H1 (cell line): ENCODE measurements at regions not wholly inside any gene's neighbourhood (a gene's known extent, or its start where the extent isn't known, plus 50 kb on each side); places are given as distances from the start of the nearest gene placed in this dataset.

Source experiments
- CTCF ChIA-PET: fragments of 300-600 bp; sonication (Branson Sonifier 250); formaldehyde crosslinking; loops from one replicate; lab custom pipeline; 2021; ENCODE audit not compliant: partially characterized antibody; lab: Charles Lee
- POLR2A ChIA-PET: fragments of 300-600 bp; sonication (Branson Sonifier 250); formaldehyde crosslinking; loops from one replicate; lab custom pipeline; 2021; ENCODE audit warnings: inconsistent platforms; ENCODE audit not compliant: partially characterized antibody; lab: Charles Lee
- DNase-seq, 2 experiments: peaks; one replicate each; pipeline versions ENCODE4 v3.0.0 to v3.0.0-alpha.2; 2010 to 2022; ENCODE audit warnings: low spot score in 2 of 2, low read depth in 1 of 2, mixed read lengths in 1 of 2
- FAIRE-seq: peaks from 2 replicates; lab custom pipeline; 2011; peaks lifted over from hg19 to GRCh38; lab: Jason Lieb, UNC
- H2AFZ ChIP-seq: 2 replicates; pipeline ENCODE4 v1.8.1; 2012; ENCODE audit warnings: low read length, inconsistent platforms
- H2AK5ac ChIP-seq: 2 replicates; pipeline ENCODE4 v1.6.1; 2013; ENCODE audit warnings: low read depth, low read length
- H2BK120ac ChIP-seq: replicated peaks from 2 replicates; pipeline ENCODE3; 2013; ENCODE audit warnings: low read depth, low read length, inconsistent platforms
- H2BK12ac ChIP-seq: 2 replicates; pipeline ENCODE4 v1.6.1; 2013; ENCODE audit warnings: low read depth, low read length
- H2BK15ac ChIP-seq: 2 replicates; pipeline ENCODE4 v1.6.1; 2013; ENCODE audit warnings: low read length
- H2BK20ac ChIP-seq: 2 replicates; pipeline ENCODE4 v1.6.1; 2013; ENCODE audit warnings: low read length
- H2BK5ac ChIP-seq: 2 replicates; pipeline ENCODE4 v1.6.1; 2013; ENCODE audit warnings: low read depth, low read length
- H3K14ac ChIP-seq: 2 replicates; pipeline ENCODE4 v1.6.1; 2013; ENCODE audit warnings: inconsistent platforms; ENCODE audit not compliant: insufficient read length
- H3K18ac ChIP-seq: 2 replicates; pipeline ENCODE4 v1.6.1; 2013; ENCODE audit warnings: low read length; ENCODE audit errors: extremely low read depth
- H3K23ac ChIP-seq: 2 replicates; pipeline ENCODE4 v1.6.1; 2013; ENCODE audit warnings: inconsistent platforms; ENCODE audit not compliant: insufficient read length
- H3K23me2 ChIP-seq: 2 replicates; pipeline ENCODE4 v1.6.1; 2013; ENCODE audit warnings: low read depth, low read length
- H3K27ac ChIP-seq: 2 replicates; pipeline ENCODE4 v1.6.1; 2011; ENCODE audit warnings: low read depth, low read length, inconsistent platforms
- H3K27me3 ChIP-seq, 4 experiments: replicated peaks in 1 of 4; 1 replicate in 1 of 4; 2 replicates in 3 of 4; pipeline versions ENCODE4 v1.6.1 to v1.8.1; 2011 to 2013; ENCODE audit warnings: low read length in 3 of 4, mild to moderate bottlenecking in 3 of 4, inconsistent platforms in 2 of 4, mixed read lengths in 2 of 4, moderate library complexity in 1 of 4; ENCODE audit not compliant: control insufficient read depth in 3 of 4, insufficient read depth in 3 of 4; ENCODE audit errors: extremely low read depth in 1 of 4
- H3K36me3 ChIP-seq, 4 experiments: 2 replicates each; pipeline versions ENCODE4 v1.6.1 to v1.8.1; 2011 to 2013; ENCODE audit warnings: mild to moderate bottlenecking in 4 of 4, low read length in 3 of 4, moderate library complexity in 2 of 4, control low read depth in 1 of 4, inconsistent platforms in 1 of 4; ENCODE audit not compliant: insufficient read depth in 4 of 4, control insufficient read depth in 2 of 4
- H3K4ac ChIP-seq: replicated peaks from 2 replicates; pipeline ENCODE3; 2013; ENCODE audit warnings: low read length, low read depth, mixed read lengths, inconsistent platforms; ENCODE audit not compliant: insufficient read length
- H3K4me1 ChIP-seq, 4 experiments: replicated peaks in 1 of 4; 1 replicate in 1 of 4; 2 replicates in 3 of 4; pipeline versions ENCODE4 v1.6.1 to v1.8.1; 2011 to 2013; ENCODE audit warnings: low read length in 3 of 4, inconsistent platforms in 2 of 4, mixed read lengths in 1 of 4; ENCODE audit not compliant: insufficient read depth in 4 of 4, control insufficient read depth in 3 of 4
- H3K4me2 ChIP-seq, 2 experiments: 2 replicates each; pipeline versions ENCODE4 v1.6.1 to v1.8.1; 2011 to 2013; ENCODE audit warnings: low read depth in 2 of 2, low read length in 2 of 2, control low read depth in 1 of 2, inconsistent platforms in 1 of 2, mild to moderate bottlenecking in 1 of 2; ENCODE audit not compliant: insufficient read depth in 1 of 2
- H3K4me3 ChIP-seq, 4 experiments: fragments of 200-600, 300-600 bp in 1 of 4; sonication (generic), shearing (Covaris generic), sonication (Bioruptor Twin) in 1 of 4; 2 replicates each; pipeline versions ENCODE4 v1.5.1 to v1.8.1; 2011 to 2016; ENCODE audit warnings: low read length in 4 of 4, low read depth in 3 of 4, control low read depth in 2 of 4, inconsistent platforms in 2 of 4, mild to moderate bottlenecking in 2 of 4, mixed read lengths in 1 of 4, moderate library complexity in 1 of 4; ENCODE audit not compliant: insufficient read depth in 2 of 4; ENCODE audit errors: extremely low read depth in 1 of 4
- H3K56ac ChIP-seq: replicated peaks from 2 replicates; pipeline ENCODE3; 2013; ENCODE audit warnings: low read depth, mild to moderate bottlenecking, mixed read lengths, low read length, inconsistent platforms; ENCODE audit not compliant: insufficient read length
- H3K79me1 ChIP-seq: 2 replicates; pipeline ENCODE4 v1.6.1; 2013; ENCODE audit warnings: low read depth, low read length, control low read depth
- H3K79me2 ChIP-seq, 2 experiments: 2 replicates each; pipeline versions ENCODE4 v1.6.1 to v1.8.1; 2012 to 2013; ENCODE audit warnings: low read length in 2 of 2, mild to moderate bottlenecking in 2 of 2, inconsistent platforms in 1 of 2; ENCODE audit not compliant: insufficient read depth in 2 of 2, control insufficient read depth in 1 of 2
- H3K9ac ChIP-seq, 4 experiments: replicated peaks in 1 of 4; 1 replicate in 1 of 4; 2 replicates in 3 of 4; pipeline versions ENCODE4 v1.6.1 to v1.8.1; 2011 to 2013; ENCODE audit warnings: low read depth in 3 of 4, low read length in 3 of 4, control low read depth in 2 of 4, mild to moderate bottlenecking in 2 of 4, moderate library complexity in 2 of 4, inconsistent platforms in 1 of 4; ENCODE audit errors: extremely low read depth in 1 of 4
- H3K9me3 ChIP-seq, 2 experiments: 2 replicates each; pipeline versions ENCODE4 v1.6.1 to v1.8.1; 2012 to 2013; ENCODE audit warnings: mild to moderate bottlenecking in 2 of 2, moderate library complexity in 2 of 2, control low read depth in 1 of 2, inconsistent platforms in 1 of 2, low read depth in 1 of 2, low read length in 1 of 2, mixed read lengths in 1 of 2; ENCODE audit not compliant: insufficient read depth in 2 of 2
- H4K20me1 ChIP-seq, 2 experiments: replicated peaks in 1 of 2; 2 replicates each; pipeline versions ENCODE3 to v1.8.1; 2011 to 2013; ENCODE audit warnings: inconsistent platforms in 2 of 2, low read length in 2 of 2, mild to moderate bottlenecking in 1 of 2; ENCODE audit not compliant: insufficient read depth in 2 of 2, control insufficient read depth in 1 of 2
- H4K5ac ChIP-seq: 2 replicates; pipeline ENCODE4 v1.6.1; 2013; ENCODE audit warnings: low read length, low read depth, mixed read lengths, inconsistent platforms; ENCODE audit not compliant: insufficient read length
- H4K8ac ChIP-seq: 2 replicates; pipeline ENCODE4 v1.8.0; 2013; ENCODE audit warnings: mild to moderate bottlenecking, moderate library complexity, low read length, inconsistent platforms; ENCODE audit not compliant: insufficient read depth; ENCODE audit errors: extremely low read depth
- H4K91ac ChIP-seq: replicated peaks from 2 replicates; pipeline ENCODE3; 2013; ENCODE audit warnings: low read length, mixed read lengths, inconsistent platforms; ENCODE audit not compliant: insufficient read length
- BACH1 ChIP-seq: IDR thresholded peaks from 2 replicates; pipeline ENCODE4 v1.6.1; 2012; ENCODE audit warnings: low read length, improper control_type of control experiment
- CHD2 ChIP-seq: IDR thresholded peaks from 2 replicates; pipeline ENCODE4 v1.6.1; 2012; ENCODE audit warnings: low read length, improper control_type of control experiment
- CTCF ChIP-seq, 3 experiments: IDR thresholded peaks; 1 replicate in 2 of 3; 2 replicates in 1 of 3; pipeline versions ENCODE4 v1.5.1 to v1.6.1; 2011; ENCODE audit warnings: low read length in 3 of 3, mild to moderate bottlenecking in 3 of 3, inconsistent platforms in 2 of 3, low read depth in 1 of 3, moderate library complexity in 1 of 3; ENCODE audit not compliant: insufficient read depth in 1 of 3; ENCODE audit errors: control extremely low read depth in 1 of 3
- EP300 ChIP-seq, 2 experiments: IDR thresholded peaks; 1 replicate in 1 of 2; 2 replicates in 1 of 2; pipeline ENCODE4 v1.6.1; 2011 to 2012; ENCODE audit warnings: low read depth in 2 of 2, low read length in 2 of 2, mild to moderate bottlenecking in 2 of 2, borderline replicate concordance in 1 of 2, inconsistent platforms in 1 of 2, moderate library complexity in 1 of 2
- RBBP5 ChIP-seq: IDR thresholded peaks from 2 replicates; pipeline ENCODE4 v1.7.1; 2012; ENCODE audit warnings: low read depth, mild to moderate bottlenecking, inconsistent platforms, low read length, moderate library complexity, borderline replicate concordance
- TAF7 ChIP-seq: optimal IDR thresholded peaks from 2 replicates; pipeline ENCODE3; 2011; ENCODE audit warnings: low read depth, mild to moderate bottlenecking, inconsistent platforms, low read length, moderate library complexity, borderline replicate concordance
- WGBS, 2 experiments: shearing (Covaris generic) in 1 of 2; methylation state at CpG; one replicate each; pipeline versions ENCODE4 v1.1.6 to v1.1.7; 2013 to 2015; ENCODE audit warnings: low lambda C conversion rate in 2 of 2, mixed read lengths in 2 of 2, inconsistent platforms in 1 of 2, low coverage in 1 of 2, missing lambda C conversion rate in 1 of 2; ENCODE audit not compliant: insufficient replicate concordance in 2 of 2, insufficient coverage in 1 of 2, insufficient read length in 1 of 2; ENCODE audit errors: extremely low coverage in 1 of 2, missing lambda C conversion rate in 1 of 2; 5-methylcytosine and 5-hydroxymethylcytosine counted together

GRCh38 chr2:51231071-51231470 lies 199.1 kb upstream of the NRXN1 start:
- H4K5ac ChIP-seq: no peak overlapping the region
- no peak overlapping the region for H3K4ac ChIP-seq
- H2BK15ac ChIP-seq: no peak overlapping the region
- H3K4me1 ChIP-seq: no peaks in the 10 kb centered on the region
- H3K4me2 ChIP-seq: no peak overlapping the region
- TF ChIP-seq BACH1 (no peak), CHD2 (no peak), CTCF (IDR thresholded peaks at IDR 0.05; ENCODE audit: control extremely low read depth in 1 of 3, insufficient read depth in 1 of 3, low read depth in 1 of 3, low read length in 3 of 3) (no peak), EP300 (IDR thresholded peaks at IDR 0.05; ENCODE audit: borderline replicate concordance in 1 of 2, low read depth in 2 of 2, low read length in 2 of 2) (no peak), RBBP5 (no peak), TAF7 (no peak)
- no peaks in the 10 kb centered on the region for H3K23me2 ChIP-seq
- ChIA-PET POLR2A (no interaction called here), CTCF (interaction anchor here (1.4 to 1.8 kb wide), 2 partner anchors 11 to 485 kb away, joined by 3 to 5 read pairs; no protein-coding TSS in a partner anchor)
- no peak overlapping the region for H2BK5ac ChIP-seq
- no peak overlapping the region for H3K18ac ChIP-seq
- H2BK120ac ChIP-seq: no peak overlapping the region
- H3K36me3 ChIP-seq: no peaks in the 10 kb centered on the region; a peak in 1 of 8 replicates
- no peak for DNase-seq
- no peak overlapping the region for H2BK12ac ChIP-seq
- no peaks in the 10 kb centered on the region for H3K27me3 ChIP-seq
- H2AFZ ChIP-seq: no peak overlapping the region
- no peak overlapping the region for H3K23ac ChIP-seq
- H3K79me1 ChIP-seq: no peaks in the 10 kb centered on the region
- H3K9me3 ChIP-seq: peaks cover 0 to 10% of the 10 kb centered on the region in 2 experiments; a peak in 3 of 4 replicates
- H3K79me2 ChIP-seq: no peaks in the 10 kb centered on the region
- FAIRE-seq: no peak
- H4K8ac ChIP-seq: no peak overlapping the region
- no peak overlapping the region for H3K9ac ChIP-seq
- no peaks in the 10 kb centered on the region for H4K20me1 ChIP-seq
- 91% methylated on average over 2 of the region's 2 CpGs; no CpG with 5 or more reads in 1 of the 2 experiments for WGBS, 2 experiments
- H2BK20ac ChIP-seq: no peak overlapping the region
- no peak overlapping the region for H2AK5ac ChIP-seq
- no peak overlapping the region for H3K14ac ChIP-seq
- H3K56ac ChIP-seq: no peak overlapping the region
- H3K27ac ChIP-seq: no peak overlapping the region
- no peak overlapping the region for H4K91ac ChIP-seq
- H3K4me3 ChIP-seq: no peak overlapping the region
